Left forelimb (tissue), 1 donor: ENCODE measurements at regions not wholly inside any gene's neighbourhood (a gene's known extent, or its start where the extent isn't known, plus 50 kb on each side); places are given as distances from the start of the nearest gene placed in this dataset.

ENCODE experiments used
- DNase-seq: peaks from one replicate; pipeline ENCODE4 v3.0.0-alpha.2; 2018; ENCODE audit warnings: low spot score

DNA sequence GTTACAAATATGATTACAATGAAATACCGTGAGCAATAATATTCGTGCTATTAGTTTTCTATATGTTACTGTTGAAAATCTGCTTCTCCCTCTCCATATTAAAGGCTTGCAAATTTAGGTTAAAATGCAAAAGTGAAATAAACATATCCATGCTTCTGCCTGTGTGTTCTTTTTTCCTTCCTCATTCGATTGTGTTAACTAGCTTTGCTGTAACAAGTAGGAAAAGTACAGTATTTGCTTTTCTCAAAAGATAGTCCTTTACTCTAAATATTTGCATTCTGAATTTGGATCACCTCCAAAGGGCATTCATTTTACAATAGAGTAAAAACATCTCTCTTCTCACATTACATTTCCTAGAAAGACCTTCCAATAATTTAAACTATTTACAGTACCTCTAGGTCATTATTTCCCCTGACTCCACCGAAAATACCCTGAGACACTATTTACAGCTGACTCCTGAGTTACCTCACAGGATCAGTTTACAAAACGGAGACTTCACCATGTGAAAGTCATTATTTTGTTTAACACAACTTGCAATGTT lies 835.0 kb upstream of the FANCL start:
- no peak for DNase-seq

GRCh38 chr2:59074071-59074470 lies 832.9 kb upstream of the FANCL start:
- DNase-seq, result no peak

- DNase-seq, result no peak
Measured at GRCh38 chr2:59073286-59073685, 832.2 kb upstream of the FANCL start.

GRCh38 chr2:59068255-59068654 lies 827.1 kb upstream of the FANCL start:
- DNase-seq, result no peak

- DNase-seq, result no peak
Measured at GRCh38 chr2:59066787-59067399, 825.8 kb upstream of the FANCL start.

GRCh38 chr2:59047373-59047995 lies 806.4 kb upstream of the FANCL start:
- no peak for DNase-seq

DNA sequence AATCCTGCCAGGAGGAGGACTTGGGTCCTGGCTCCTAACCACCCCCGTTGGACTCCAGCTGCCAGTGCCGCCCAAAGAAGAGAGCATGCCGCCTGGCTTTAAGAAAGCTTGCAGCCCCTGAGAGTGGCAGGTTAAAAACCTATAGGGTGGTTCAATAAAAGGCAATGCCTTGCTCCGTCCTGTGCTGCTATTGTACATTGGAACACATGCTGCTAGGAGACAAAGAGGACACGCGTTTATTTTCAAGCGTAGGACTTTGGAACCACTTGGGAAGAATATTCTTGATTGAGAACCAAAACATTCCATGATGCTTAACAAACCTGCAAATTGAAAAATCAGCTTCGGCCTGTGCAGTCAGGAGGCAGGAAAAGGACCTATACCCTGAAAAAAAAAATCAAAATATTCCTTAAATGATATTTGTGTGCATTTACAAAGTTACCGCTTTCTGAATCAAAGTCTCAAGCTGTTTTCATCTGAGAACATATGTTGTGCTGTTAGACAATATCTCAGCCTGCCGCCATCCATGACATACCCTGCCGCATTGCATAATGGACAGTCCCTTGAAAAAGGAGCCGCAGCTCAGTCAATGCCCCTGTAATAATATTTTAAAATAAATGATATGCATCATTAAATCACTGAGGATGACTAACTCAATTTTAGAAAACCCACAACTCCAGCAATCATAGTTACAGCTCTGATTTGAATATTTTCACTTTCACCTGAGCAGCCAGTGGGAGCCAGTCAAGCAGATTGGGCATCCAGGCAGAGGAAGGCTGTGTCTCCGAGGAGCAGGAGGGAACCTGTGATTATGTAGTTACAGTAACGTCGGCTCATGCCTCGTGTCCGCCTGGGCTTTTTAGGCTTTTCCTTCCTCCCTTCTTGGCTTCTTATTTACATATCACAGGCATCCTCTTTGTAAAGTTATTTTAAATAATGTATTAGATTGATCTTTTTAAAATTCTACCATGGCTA lies 805.6 kb upstream of the FANCL start:
- DNase-seq, result no peak

GRCh38 chr2:59044736-59045135 lies 803.6 kb upstream of the FANCL start:
- no peak for DNase-seq

DNA sequence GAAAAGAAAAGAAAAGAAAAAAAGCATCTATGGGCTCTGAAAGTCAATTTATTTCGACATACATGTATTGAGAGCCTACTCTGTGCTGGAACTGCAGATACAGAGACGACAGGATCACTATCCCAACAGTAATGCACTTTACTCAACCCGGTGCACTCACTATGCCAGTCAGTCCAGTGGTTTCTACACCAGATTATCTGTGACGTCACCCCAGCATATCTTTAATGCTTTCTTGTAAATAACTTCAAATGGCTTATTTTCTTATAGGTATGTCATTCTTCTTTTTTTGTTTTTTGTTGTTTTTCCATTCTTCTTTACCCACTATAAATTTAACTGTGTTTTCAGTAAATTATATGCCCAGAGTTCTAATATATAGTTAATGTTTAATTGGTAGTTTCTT lies 800.0 kb upstream of the FANCL start:
- no peak for DNase-seq

DNA sequence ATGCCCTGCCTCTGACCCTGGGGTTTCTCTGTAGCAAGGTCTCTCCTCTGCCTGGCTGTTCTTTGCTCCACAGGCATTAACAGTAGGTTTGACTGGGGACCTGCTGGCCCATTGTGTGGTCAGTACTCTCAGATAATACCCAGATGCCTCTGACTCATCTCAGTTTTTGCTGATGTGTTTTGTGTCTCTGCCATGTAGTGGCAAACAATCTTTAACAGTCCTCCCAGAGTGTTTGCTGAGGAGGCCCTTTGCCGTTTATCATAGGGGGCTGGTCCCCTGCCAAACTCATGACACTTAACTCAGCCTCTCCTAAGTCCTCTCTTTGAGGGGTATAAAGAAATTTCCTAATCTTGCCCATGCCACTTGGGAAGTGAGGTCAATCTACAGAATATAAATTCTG lies 793.7 kb upstream of the FANCL start:
- DNase-seq, result no peak

- DNase-seq, result no peak
Measured at GRCh38 chr2:59034106-59034505, 793.0 kb upstream of the FANCL start.

- no peak for DNase-seq
Measured at GRCh38 chr2:59033661-59034060, 792.5 kb upstream of the FANCL start.

DNA sequence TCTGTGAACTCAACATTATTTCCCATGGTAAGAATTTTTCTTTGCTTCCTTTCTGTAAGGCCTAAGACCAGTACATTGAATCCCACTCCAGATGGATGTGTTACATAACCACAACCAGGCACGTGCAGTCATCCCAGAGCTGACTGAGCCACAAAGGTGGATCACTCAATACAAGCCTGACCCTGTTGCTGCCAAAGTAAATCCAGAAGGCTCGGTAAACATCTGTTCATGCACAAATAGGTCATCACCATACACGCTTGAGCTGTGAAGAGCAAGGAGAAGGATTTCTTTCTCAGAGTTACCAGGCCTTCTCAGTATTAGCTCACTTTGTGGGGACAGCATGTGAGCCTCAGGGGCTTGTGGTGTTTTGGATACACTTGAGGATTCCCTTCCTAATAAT lies 791.4 kb upstream of the FANCL start:
- no peak for DNase-seq

- DNase-seq, result peak; percentile 72
Measured at GRCh38 chr2:59029058-59029457, 787.9 kb upstream of the FANCL start.

- DNase-seq, result no peak
Measured at GRCh38 chr2:59027320-59027719, 786.2 kb upstream of the FANCL start.

DNA sequence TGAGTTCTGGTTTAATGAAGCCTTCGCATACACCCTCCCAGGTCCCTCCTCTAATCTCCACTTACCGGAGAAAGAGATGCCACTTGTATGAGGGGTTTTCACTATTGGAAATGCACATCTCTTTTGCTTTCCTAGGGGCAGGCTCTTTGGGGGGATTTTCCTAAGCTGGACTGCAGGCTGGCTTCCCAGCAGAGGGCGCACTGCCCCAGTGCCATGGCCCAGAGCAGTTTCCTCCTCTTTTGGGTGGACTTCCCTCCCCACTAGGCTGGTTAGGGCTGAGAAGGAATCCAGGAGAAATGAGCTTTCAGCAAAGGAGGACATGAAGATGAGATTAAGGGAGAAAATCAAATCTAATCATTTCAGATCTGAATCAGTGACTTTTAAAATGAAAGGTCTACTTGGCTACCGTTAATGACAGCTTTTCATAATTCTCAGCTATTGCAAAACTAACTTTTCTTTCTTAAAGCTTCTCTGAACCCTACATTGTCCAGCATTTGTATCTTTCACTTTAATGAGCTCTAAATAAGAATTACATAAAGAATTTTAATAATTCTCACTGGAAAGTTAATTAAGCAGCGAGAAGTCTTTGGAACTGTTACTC lies 784.1 kb upstream of the FANCL start:
- no peak for DNase-seq

- DNase-seq, result no peak
Measured at GRCh38 chr2:59021786-59022185, 780.7 kb upstream of the FANCL start.

GRCh38 chr2:59019566-59020159 lies 778.5 kb upstream of the FANCL start:
- no peak for DNase-seq

GRCh38 chr2:59018737-59019136 lies 777.6 kb upstream of the FANCL start:
- DNase-seq, result no peak

- DNase-seq, result no peak
Measured at GRCh38 chr2:59015027-59015426, 773.9 kb upstream of the FANCL start.

GRCh38 chr2:59012971-59013370 lies 771.8 kb upstream of the FANCL start:
- DNase-seq, result no peak

GRCh38 chr2:59012234-59012633 lies 771.1 kb upstream of the FANCL start:
- DNase-seq, result no peak
